IMR-90 (cell line): ENCODE measurements at regions not wholly inside any gene's neighbourhood (a gene's known extent, or its start where the extent isn't known, plus 50 kb on each side); places are given as distances from the start of the nearest gene placed in this dataset.

Experiments
- ATAC-seq: fragments of 200-7000 bp; cut with Tn5 transposase; 2 replicates; pipeline ENCODE4 v1.9.1; 2020; ENCODE audit warnings: low read depth, mild to moderate bottlenecking, moderate library complexity
- BruUV-seq: library from RNA; stranded (reverse); fragments of 400-500 nt; replicated peaks from 2 replicates; lab custom pipeline; 2021; lab: Mats Ljungman, UMichigan
- CTCF ChIA-PET: fragments of 300-600 bp; formaldehyde crosslinking; extraction: SDS; loops from one replicate; lab custom pipeline; 2021; ENCODE audit warnings: antibody characterized with exemption; lab: Yijun Ruan, JAX
- POLR2A ChIA-PET: fragments of 300-600 bp; sonication (Branson Sonifier 250); formaldehyde crosslinking; loops from one replicate; lab custom pipeline; 2022; ENCODE audit warnings: antibody characterized with exemption; ENCODE audit not compliant: unreplicated experiment; lab: Charles Lee
- DNase-seq: peaks from one replicate; pipeline ENCODE4 v3.0.0; 2013
- H2AFZ ChIP-seq: replicated peaks from 2 replicates; pipeline ENCODE3; 2013; ENCODE audit warnings: low read length, mild to moderate bottlenecking; ENCODE audit not compliant: poor library complexity
- H2AK5ac ChIP-seq: 2 replicates; pipeline ENCODE4 v1.6.1; 2013; ENCODE audit warnings: low read depth, low read length, inconsistent platforms
- H2AK9ac ChIP-seq: replicated peaks from 2 replicates; pipeline ENCODE3; 2013; ENCODE audit warnings: mild to moderate bottlenecking, low read depth, low read length, moderate library complexity; ENCODE audit not compliant: poor library complexity
- H2BK120ac ChIP-seq: 2 replicates; pipeline ENCODE4 v1.6.1; 2013; ENCODE audit warnings: low read depth, low read length, inconsistent platforms
- H2BK15ac ChIP-seq: 3 replicates; pipeline ENCODE4 v1.6.1; 2013; ENCODE audit warnings: low read depth, low read length, inconsistent platforms
- H2BK20ac ChIP-seq: 2 replicates; pipeline ENCODE4 v1.6.1; 2013; ENCODE audit warnings: low read depth, mild to moderate bottlenecking, inconsistent platforms, low read length, moderate library complexity
- H2BK5ac ChIP-seq: 2 replicates; pipeline ENCODE4 v1.6.1; 2013; ENCODE audit warnings: mild to moderate bottlenecking, low read depth, low read length, inconsistent platforms; ENCODE audit not compliant: poor library complexity, severe bottlenecking
- H3K14ac ChIP-seq: replicated peaks from 2 replicates; pipeline ENCODE4 v1.6.1; 2013; ENCODE audit warnings: low read depth, low read length, inconsistent platforms
- H3K18ac ChIP-seq: 2 replicates; pipeline ENCODE4 v1.6.1; 2013; ENCODE audit warnings: low read depth, low read length, control low read depth
- H3K23ac ChIP-seq: 2 replicates; pipeline ENCODE4 v1.6.1; 2013; ENCODE audit warnings: low read depth, low read length, inconsistent platforms
- H3K27ac ChIP-seq: 2 replicates; pipeline ENCODE4 v1.5.1; 2013; ENCODE audit warnings: mild to moderate bottlenecking, control low read depth, low read length; ENCODE audit not compliant: insufficient read depth
- H3K27me3 ChIP-seq: 2 replicates; pipeline ENCODE4 v1.6.1; 2013; ENCODE audit warnings: low read length; ENCODE audit not compliant: control insufficient read depth, insufficient read depth
- H3K36me3 ChIP-seq: 2 replicates; pipeline ENCODE4 v1.6.1; 2013; ENCODE audit warnings: low read length, mixed read lengths; ENCODE audit not compliant: control insufficient read depth, insufficient read depth
- H3K4ac ChIP-seq: 2 replicates; pipeline ENCODE4 v1.6.1; 2013; ENCODE audit warnings: low read depth, low read length, inconsistent platforms
- H3K4me1 ChIP-seq: 2 replicates; pipeline ENCODE4 v1.6.1; 2013; ENCODE audit warnings: low read length, mixed read lengths; ENCODE audit not compliant: control insufficient read depth, insufficient read depth
- H3K4me2 ChIP-seq: 2 replicates; pipeline ENCODE4 v1.6.1; 2013; ENCODE audit warnings: low read depth, mild to moderate bottlenecking, control low read depth, low read length, moderate library complexity
- H3K4me3 ChIP-seq: 2 replicates; pipeline ENCODE4 v1.5.1; 2013; ENCODE audit warnings: low read depth, mild to moderate bottlenecking, control low read depth, low read length, moderate library complexity; ENCODE audit not compliant: insufficient read depth
- H3K56ac ChIP-seq: 2 replicates; pipeline ENCODE4 v1.6.1; 2013; ENCODE audit warnings: low read length, inconsistent platforms; ENCODE audit not compliant: insufficient read depth; ENCODE audit errors: extremely low read depth
- H3K79me1 ChIP-seq, 2 experiments: 2 replicates each; pipeline ENCODE4 v1.6.1; 2013; ENCODE audit warnings: low read length in 2 of 2, inconsistent platforms in 1 of 2, low read depth in 1 of 2
- H3K9ac ChIP-seq: 2 replicates; pipeline ENCODE4 v1.6.1; 2013; ENCODE audit warnings: low read depth, low read length, control low read depth
- H3K9me1 ChIP-seq: 2 replicates; pipeline ENCODE4 v1.6.1; 2013; ENCODE audit warnings: low read length, inconsistent platforms; ENCODE audit not compliant: insufficient read depth
- H3K9me3 ChIP-seq: 2 replicates; pipeline ENCODE4 v1.6.1; 2013; ENCODE audit warnings: low read length; ENCODE audit not compliant: control insufficient read depth, insufficient read depth
- H4K20me1 ChIP-seq: 2 replicates; pipeline ENCODE4 v1.6.1; 2013; ENCODE audit warnings: low read length, inconsistent platforms; ENCODE audit not compliant: insufficient read depth
- H4K5ac ChIP-seq: 2 replicates; pipeline ENCODE4 v1.6.1; 2013; ENCODE audit warnings: mild to moderate bottlenecking, low read depth, low read length, control low read depth
- H4K8ac ChIP-seq, 2 experiments: 2 replicates each; pipeline ENCODE4 v1.6.1; 2013; ENCODE audit warnings: low read depth in 2 of 2, low read length in 2 of 2, control low read depth in 1 of 2, inconsistent platforms in 1 of 2
- H4K91ac ChIP-seq: 2 replicates; pipeline ENCODE4 v1.6.1; 2013; ENCODE audit warnings: low read depth, low read length, inconsistent platforms; ENCODE audit not compliant: insufficient read depth
- BHLHE40 ChIP-seq: fragments of 150-350 bp; IDR thresholded peaks from 2 replicates; pipeline ENCODE4 v1.6.1; 2016; ENCODE audit warnings: mild to moderate bottlenecking, low read depth, low read length
- CEBPB ChIP-seq: IDR thresholded peaks from 2 replicates; pipeline ENCODE4 v1.6.1; 2012; ENCODE audit warnings: low read depth, low read length, improper control_type of control experiment
- CHD1 ChIP-seq: IDR thresholded peaks from 2 replicates; pipeline ENCODE4 v1.6.1; 2012; ENCODE audit warnings: low read depth, low read length, improper control_type of control experiment
- CTCF ChIP-seq: conservative IDR thresholded peaks from 2 replicates; pipeline ENCODE4 v1.5.1; 2012; ENCODE audit warnings: mild to moderate bottlenecking, low read depth, low read length, improper control_type of control experiment
- ELK1 ChIP-seq: fragments of 150-350 bp; IDR thresholded peaks from 2 replicates; pipeline ENCODE4 v1.6.1; 2016; ENCODE audit warnings: low read depth, mild to moderate bottlenecking, low read length, moderate library complexity, borderline replicate concordance
- FOS ChIP-seq: fragments of 150-350 bp; IDR thresholded peaks from 2 replicates; pipeline ENCODE4 v1.6.1; 2016; ENCODE audit warnings: low read depth, low read length
- MAFK ChIP-seq: IDR thresholded peaks from 2 replicates; pipeline ENCODE4 v1.6.1; 2012; ENCODE audit warnings: low read depth, low read length, improper control_type of control experiment
- MAZ ChIP-seq: IDR thresholded peaks from 2 replicates; pipeline ENCODE4 v1.6.1; 2012; ENCODE audit warnings: low read depth, mild to moderate bottlenecking, low read length, improper control_type of control experiment, moderate library complexity, borderline replicate concordance
- MXI1 ChIP-seq: IDR thresholded peaks from 2 replicates; pipeline ENCODE4 v1.6.1; 2012; ENCODE audit warnings: low read depth, mild to moderate bottlenecking, low read length, moderate library complexity, borderline replicate concordance
- NFE2L2 ChIP-seq: fragments of 150-350 bp; IDR thresholded peaks from 2 replicates; pipeline ENCODE4 v1.6.1; 2016; ENCODE audit warnings: low read depth, mild to moderate bottlenecking, low read length
- POLR2A ChIP-seq: IDR thresholded peaks from 2 replicates; pipeline ENCODE4 v1.6.1; 2012; ENCODE audit warnings: mild to moderate bottlenecking, low read depth, low read length
- RAD21 ChIP-seq: IDR thresholded peaks from 2 replicates; pipeline ENCODE4 v1.6.1; 2012; ENCODE audit warnings: low read length, improper control_type of control experiment
- RCOR1 ChIP-seq: IDR thresholded peaks from 2 replicates; pipeline ENCODE4 v1.6.1; 2012; ENCODE audit warnings: mild to moderate bottlenecking, low read length, improper control_type of control experiment; ENCODE audit not compliant: insufficient replicate concordance
- RFX5 ChIP-seq: IDR thresholded peaks from 2 replicates; pipeline ENCODE4 v1.8.0; 2012; ENCODE audit warnings: low read depth, mild to moderate bottlenecking, low read length, moderate library complexity
- SMC3 ChIP-seq: fragments of 150-350 bp; IDR thresholded peaks from 2 replicates; pipeline ENCODE4 v1.6.1; 2016; ENCODE audit warnings: low read depth, mild to moderate bottlenecking, antibody characterized with exemption, low read length, moderate library complexity
- USF2 ChIP-seq: fragments of 150-350 bp; IDR thresholded peaks from 2 replicates; pipeline ENCODE4 v1.6.1; 2017; ENCODE audit warnings: mild to moderate bottlenecking, antibody characterized with exemption, low read length, low read depth
- WGBS, 2 experiments: methylation state at CpG; one replicate each; pipeline versions ENCODE4 v1.1.5 to v1.1.7; 2013; ENCODE audit warnings: missing lambda C conversion rate in 2 of 2; ENCODE audit not compliant: insufficient read length in 1 of 2; ENCODE audit errors: extremely low coverage in 2 of 2; 5-methylcytosine and 5-hydroxymethylcytosine counted together
- dilution Hi-C: fragments of 300-500 bp; cut with HindIII; formaldehyde crosslinking; loops from one replicate; pipeline ENCODE4 v1.14.3; 2018; ENCODE audit warnings: low sequenced_read_pairs; ENCODE audit not compliant: unreplicated experiment
- in situ Hi-C: fragments of 300-500 bp; cut with MboI; formaldehyde crosslinking; loops from 3 replicates; pipeline ENCODE4 v1.14.3; 2019; ENCODE audit warnings: low sequenced_read_pairs, inconsistent platforms, mixed read lengths
- intact Hi-C: fragments of 100-400 bp; cut with micrococcal nuclease; formaldehyde crosslinking; loops from 2 replicates; pipeline ENCODE4 v1.10.0; 2022

GRCh38 chr13:86710896-86711295, 911.7 kb upstream of the SLITRK6 start:
- no peak overlapping the region for H3K9ac ChIP-seq
- H3K4me2 ChIP-seq, result no peak overlapping the region
- no peak overlapping the region for H2BK20ac ChIP-seq
- no peak overlapping the region for H3K4me3 ChIP-seq
- ATAC-seq, result no peak
- H2AFZ ChIP-seq, result no peak overlapping the region
- no peak overlapping the region for H4K91ac ChIP-seq
- no peaks in the 10 kb centered on the region for H3K36me3 ChIP-seq
- no peak overlapping the region for H3K23ac ChIP-seq
- H2AK9ac ChIP-seq, result no peak overlapping the region
- no peak overlapping the region for H2BK15ac ChIP-seq
- no peak overlapping the region for H2BK5ac ChIP-seq
- no peak overlapping the region for H2AK5ac ChIP-seq
- WGBS, 2 experiments, result 0% methylated on average over 1 of the region's 5 CpGs; no CpG with 5 or more reads in 1 of the 2 experiments
- H3K56ac ChIP-seq, result no peak overlapping the region
- in situ Hi-C loops (no loop called here), dilution Hi-C loops (no loop called here), intact Hi-C loops (no loop called here)
- H3K27me3 ChIP-seq, result no peaks in the 10 kb centered on the region
- H2BK120ac ChIP-seq, result no peak overlapping the region
- H3K14ac ChIP-seq, result no peak overlapping the region
- H4K8ac ChIP-seq, result no peak overlapping the region
- no peak overlapping the region for H3K4ac ChIP-seq
- no peak overlapping the region for H3K18ac ChIP-seq
- DNase-seq, result no peak
- H3K79me1 ChIP-seq, result no peaks in the 10 kb centered on the region
- H3K27ac ChIP-seq, result no peak overlapping the region
- no peak overlapping the region for H4K5ac ChIP-seq
- no peaks in the 10 kb centered on the region for H3K4me1 ChIP-seq
- no TSS peak for BruUV-seq
- no peaks in the 10 kb centered on the region for H4K20me1 ChIP-seq
- ChIA-PET CTCF (no interaction called here), POLR2A (no interaction called here)
- TF ChIP-seq ELK1, result no peak
- TF ChIP-seq RCOR1, result no peak
- no peak for TF ChIP-seq NFE2L2
- TF ChIP-seq MAFK, result no peak
- no peak for TF ChIP-seq FOS
- no peak for TF ChIP-seq USF2
- TF ChIP-seq CTCF, result no peak
- TF ChIP-seq CHD1, result no peak
- TF ChIP-seq MAZ, result no peak
- TF ChIP-seq CEBPB, result no peak
- TF ChIP-seq SMC3, result no peak
- no peak for TF ChIP-seq RAD21
- no peak for TF ChIP-seq RFX5
- TF ChIP-seq MXI1, result no peak
- no peak for TF ChIP-seq POLR2A
- TF ChIP-seq BHLHE40, result no peak
- no peaks in the 10 kb centered on the region for H3K9me1 ChIP-seq
- H3K9me3 ChIP-seq, result no peaks in the 10 kb centered on the region
